ENCODE measurements at regions not wholly inside any gene's neighbourhood (a gene's known extent, or its start where the extent isn't known, plus 50 kb on each side); places are given as distances from the start of the nearest gene placed in this dataset.

- TF ChIP-seq, protein P1, sequence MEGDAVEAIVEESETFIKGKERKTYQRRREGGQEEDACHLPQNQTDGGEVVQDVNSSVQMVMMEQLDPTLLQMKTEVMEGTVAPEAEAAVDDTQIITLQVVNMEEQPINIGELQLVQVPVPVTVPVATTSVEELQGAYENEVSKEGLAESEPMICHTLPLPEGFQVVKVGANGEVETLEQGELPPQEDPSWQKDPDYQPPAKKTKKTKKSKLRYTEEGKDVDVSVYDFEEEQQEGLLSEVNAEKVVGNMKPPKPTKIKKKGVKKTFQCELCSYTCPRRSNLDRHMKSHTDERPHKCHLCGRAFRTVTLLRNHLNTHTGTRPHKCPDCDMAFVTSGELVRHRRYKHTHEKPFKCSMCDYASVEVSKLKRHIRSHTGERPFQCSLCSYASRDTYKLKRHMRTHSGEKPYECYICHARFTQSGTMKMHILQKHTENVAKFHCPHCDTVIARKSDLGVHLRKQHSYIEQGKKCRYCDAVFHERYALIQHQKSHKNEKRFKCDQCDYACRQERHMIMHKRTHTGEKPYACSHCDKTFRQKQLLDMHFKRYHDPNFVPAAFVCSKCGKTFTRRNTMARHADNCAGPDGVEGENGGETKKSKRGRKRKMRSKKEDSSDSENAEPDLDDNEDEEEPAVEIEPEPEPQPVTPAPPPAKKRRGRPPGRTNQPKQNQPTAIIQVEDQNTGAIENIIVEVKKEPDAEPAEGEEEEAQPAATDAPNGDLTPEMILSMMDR (IDR thresholded peaks at IDR 0.05; ENCODE audit: unreplicated experiment), result no peak
- Mint-ChIP-seq H3K9me3 (ENCODE audit: unreplicated experiment) (no peaks in the 10 kb centered on the region), H3K27ac (ENCODE audit: low read depth, unreplicated experiment) (no peak overlapping the region), H3K27me3 (ENCODE audit: insufficient read depth, unreplicated experiment) (peaks cover 93% of the 10 kb centered on the region), H3K4me1 (ENCODE audit: insufficient read depth, unreplicated experiment) (no peaks in the 10 kb centered on the region), H3K36me3 (ENCODE audit: insufficient read depth, unreplicated experiment) (no peaks in the 10 kb centered on the region), H3K4me3 (ENCODE audit: unreplicated experiment) (no peak overlapping the region)
- ChIA-PET CTCF (interaction anchor here (0.7 kb wide), 1 partner anchor 102 kb away, joined by 3 read pairs; no protein-coding TSS in a partner anchor), POLR2A (no interaction called here)
- intact Hi-C loops (cut with micrococcal nuclease), result no loop called here
- DNase-seq (ENCODE audit: unreplicated experiment), result no peak
- BruUV-seq (replicated peaks), result no TSS peak
These were observed 196.2 kb downstream of the DIRAS2 start for GRCh38 chr9:90446200-90446948.

- Mint-ChIP-seq H3K27me3 (ENCODE audit: insufficient read depth, unreplicated experiment) (peaks cover 86% of the 10 kb centered on the region), H3K9me3 (ENCODE audit: unreplicated experiment) (no peaks in the 10 kb centered on the region)
- BruUV-seq (replicated peaks), result no TSS peak
These were observed 194.9 kb downstream of the DIRAS2 start for GRCh38 chr9:90447773-90448172.

DNA sequence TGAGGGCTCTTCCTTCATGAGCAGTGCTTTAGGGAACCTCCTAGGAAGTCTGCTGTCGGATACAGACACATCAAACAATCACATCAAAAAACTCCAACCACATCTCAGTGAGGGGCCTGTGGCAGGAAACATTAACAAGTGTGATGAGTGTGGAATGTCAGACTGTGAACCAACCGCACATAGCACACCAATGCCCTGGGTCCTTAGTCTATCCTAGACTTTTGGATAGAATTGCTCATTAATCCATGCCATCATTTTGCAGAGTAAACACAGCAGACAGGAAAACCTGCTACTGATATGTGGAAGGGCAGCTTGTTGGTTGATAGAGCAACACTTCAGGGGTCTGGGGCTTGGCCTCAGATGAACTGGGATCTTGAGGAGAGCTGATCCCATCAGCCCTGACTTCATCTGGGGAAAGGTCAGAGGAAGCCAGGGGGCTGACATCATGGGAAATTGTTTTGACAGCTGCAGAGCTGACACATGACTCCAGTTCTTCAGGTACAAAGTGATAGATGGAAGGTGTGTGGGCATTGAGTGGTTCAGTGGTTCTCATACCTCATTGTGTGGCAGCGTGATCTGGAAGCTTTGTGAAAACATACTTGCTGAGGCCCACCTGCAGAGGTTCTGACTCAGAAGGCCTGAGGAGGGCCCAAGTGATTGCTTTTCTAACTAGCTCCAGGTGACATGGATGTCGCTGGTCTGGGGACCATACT is 193.3 kb downstream of the DIRAS2 start:
- no peak overlapping the region for H3K4me3 Mint-ChIP-seq (ENCODE audit: unreplicated experiment)
- H3K36me3 Mint-ChIP-seq (ENCODE audit: insufficient read depth, unreplicated experiment), result no peaks in the 10 kb centered on the region
- peaks cover 85% of the 10 kb centered on the region for H3K27me3 Mint-ChIP-seq (ENCODE audit: insufficient read depth, unreplicated experiment)
- intact Hi-C loops (cut with micrococcal nuclease), result no loop called here
- no peaks in the 10 kb centered on the region for H3K4me1 Mint-ChIP-seq (ENCODE audit: insufficient read depth, unreplicated experiment)
- TF ChIP-seq, protein P1 (IDR thresholded peaks at IDR 0.05; ENCODE audit: unreplicated experiment), result no peak
- BruUV-seq (replicated peaks), result no TSS peak
- POLR2A ChIA-PET, result no interaction called here
- no peaks in the 10 kb centered on the region for H3K9me3 Mint-ChIP-seq (ENCODE audit: unreplicated experiment)
- no peak for DNase-seq (ENCODE audit: unreplicated experiment)
- no peak overlapping the region for H3K27ac Mint-ChIP-seq (ENCODE audit: low read depth, unreplicated experiment)
- CTCF ChIA-PET, result no interaction called here

More at GRCh38 chr9:90447773-90448172, 194.9 kb downstream of the DIRAS2 start:
- DNase-seq (ENCODE audit: unreplicated experiment), result no peak
- H3K4me1 Mint-ChIP-seq (ENCODE audit: insufficient read depth, unreplicated experiment), result no peaks in the 10 kb centered on the region
- H3K27ac Mint-ChIP-seq (ENCODE audit: low read depth, unreplicated experiment), result no peak overlapping the region
- intact Hi-C loops (cut with micrococcal nuclease), result no loop called here
- TF ChIP-seq, protein P1 (IDR thresholded peaks at IDR 0.05; ENCODE audit: unreplicated experiment), result no peak
- H3K4me3 Mint-ChIP-seq (ENCODE audit: unreplicated experiment), result no peak overlapping the region
- CTCF ChIA-PET, result no interaction called here
- H3K36me3 Mint-ChIP-seq (ENCODE audit: insufficient read depth, unreplicated experiment), result no peaks in the 10 kb centered on the region
- POLR2A ChIA-PET, result interaction anchor here (0.6 kb wide), 1 partner anchor 356 kb away, joined by 3 read pairs; no protein-coding TSS in a partner anchor

DNA sequence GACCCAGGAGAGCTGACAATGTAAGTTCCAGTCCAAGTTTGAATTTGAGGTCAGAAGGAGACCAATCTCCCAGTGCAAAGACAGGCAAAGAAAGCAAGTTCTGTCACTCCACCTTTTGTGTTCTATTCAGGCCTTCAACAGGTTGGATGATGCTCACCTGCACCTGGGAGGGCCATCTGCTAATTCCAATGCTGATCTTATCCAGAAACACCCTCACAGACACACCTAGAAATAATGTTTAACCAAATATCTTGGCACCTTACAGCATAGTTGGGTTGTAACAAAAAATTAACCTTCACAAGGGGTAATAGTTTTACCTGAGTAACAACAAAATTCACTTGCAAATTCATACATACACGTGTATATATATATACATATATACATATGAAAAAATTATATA is 190.8 kb downstream of the DIRAS2 start:
- CTCF ChIA-PET, result interaction anchor here (0.6 kb wide), 1 partner anchor 69 kb away, joined by 3 read pairs; no protein-coding TSS in a partner anchor
- Mint-ChIP-seq H3K27me3 (ENCODE audit: insufficient read depth, unreplicated experiment) (peaks cover 79% of the 10 kb centered on the region), H3K27ac (ENCODE audit: low read depth, unreplicated experiment) (no peak overlapping the region), H3K9me3 (ENCODE audit: unreplicated experiment) (no peaks in the 10 kb centered on the region), H3K4me3 (ENCODE audit: unreplicated experiment) (no peak overlapping the region), H3K4me1 (ENCODE audit: insufficient read depth, unreplicated experiment) (no peaks in the 10 kb centered on the region), H3K36me3 (ENCODE audit: insufficient read depth, unreplicated experiment) (no peaks in the 10 kb centered on the region)
- no peak for DNase-seq (ENCODE audit: unreplicated experiment)
- TF ChIP-seq, protein P1 (IDR thresholded peaks at IDR 0.05; ENCODE audit: unreplicated experiment), result no peak
- POLR2A ChIA-PET, result no interaction called here
- BruUV-seq (replicated peaks), result no TSS peak
- intact Hi-C loops (cut with micrococcal nuclease), result no loop called here

All from MCF 10A (cell line).